ENCODE measurements at regions not wholly inside any gene's neighbourhood (a gene's known extent, or its start where the extent isn't known, plus 50 kb on each side); places are given as distances from the start of the nearest gene placed in this dataset. TPM values are rescaled to one million over a fixed set of nuclear protein-coding genes. Genes with fewer than 3 reads are reported as not detected.
"Not testable (repeated sequence)": the region's sequence is repeated elsewhere in the genome, so short reads cannot be mapped to it uniquely, and the experiment has no call there.

- H3K4me3 ChIP-seq (ENCODE audit: low read depth, low read length): no peak overlapping the region
- DNase-seq (ENCODE audit: low read depth): no peak
- TF ChIP-seq CTCF (IDR thresholded peaks at IDR 0.05; ENCODE audit: insufficient read depth, low read depth, low read length): no peak
Measured at GRCh38 chr3:110989446-110989845, 82.2 kb upstream of the NECTIN3 start.

- DNase-seq (ENCODE audit: low read depth): peak; percentile 76
- no peak overlapping the region for H3K4me3 ChIP-seq (ENCODE audit: low read depth, low read length)
- TF ChIP-seq CTCF (IDR thresholded peaks at IDR 0.05; ENCODE audit: insufficient read depth, low read depth, low read length): no peak
Measured at GRCh38 chr3:110995461-110996231, 76.0 kb upstream of the NECTIN3 start.

- H3K4me3 ChIP-seq (ENCODE audit: low read depth, low read length); DNase-seq (ENCODE audit: low read depth): not testable (repeated sequence)
Measured at GRCh38 chr3:110998766-110999165, 72.8 kb upstream of the NECTIN3 start.

GRCh38 chr3:111006485-111006884 lies 65.1 kb upstream of the NECTIN3 start:
- not testable (repeated sequence) for DNase-seq (ENCODE audit: low read depth); H3K4me3 ChIP-seq (ENCODE audit: low read depth, low read length)

- TF ChIP-seq CTCF (IDR thresholded peaks at IDR 0.05; ENCODE audit: insufficient read depth, low read depth, low read length): peak; percentile 46
- no peak overlapping the region for H3K4me3 ChIP-seq (ENCODE audit: low read depth, low read length)
- DNase-seq (ENCODE audit: low read depth): peak; percentile 19
Measured at GRCh38 chr3:111012388-111013248, 59.0 kb upstream of the NECTIN3 start.

Small RNAs in the stretch of these regions (small RNA-seq; reads per million reads assigned to genes)
- not detected for gene AC078918.1
- gene MIR4445: not detected
- gene RF00019: not detected
- gene RNU6ATAC15P: not detected
